GM10266 (cell line): ENCODE measurements at regions not wholly inside any gene's neighbourhood (a gene's known extent, or its start where the extent isn't known, plus 50 kb on each side); places are given as distances from the start of the nearest gene placed in this dataset.

Experiments used
- DNase-seq: peaks from one replicate; pipeline ENCODE4 v3.0.0; 2012; ENCODE audit errors: extremely low spot score
- TF ChIP-seq, protein P1 (sequence below): IDR thresholded peaks from 2 replicates; pipeline ENCODE4 v1.5.1; 2012; ENCODE audit warnings: mild to moderate bottlenecking, low read depth; ENCODE audit not compliant: control insufficient read depth, insufficient read depth; ENCODE audit errors: missing control alignments

DNA sequence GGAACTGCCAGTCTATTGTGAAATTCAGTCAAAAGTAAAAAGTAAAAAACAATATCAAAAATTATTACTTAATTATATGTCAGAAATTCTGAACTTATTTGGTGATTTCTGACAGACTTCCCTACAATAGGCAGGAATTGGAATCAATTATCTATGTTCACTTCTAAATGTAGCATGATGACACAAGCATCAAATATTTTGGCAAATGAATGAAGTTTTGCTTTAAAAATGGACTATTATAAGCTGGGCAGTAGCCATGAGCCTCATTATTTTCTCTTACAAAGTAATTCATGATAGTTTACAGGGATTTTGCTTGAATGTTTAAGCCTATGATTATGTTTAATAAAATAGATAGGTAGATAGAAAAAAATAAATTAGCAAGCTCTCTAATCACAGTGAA lies 582.6 kb downstream of the SLITRK6 start:
- TF ChIP-seq, protein P1, sequence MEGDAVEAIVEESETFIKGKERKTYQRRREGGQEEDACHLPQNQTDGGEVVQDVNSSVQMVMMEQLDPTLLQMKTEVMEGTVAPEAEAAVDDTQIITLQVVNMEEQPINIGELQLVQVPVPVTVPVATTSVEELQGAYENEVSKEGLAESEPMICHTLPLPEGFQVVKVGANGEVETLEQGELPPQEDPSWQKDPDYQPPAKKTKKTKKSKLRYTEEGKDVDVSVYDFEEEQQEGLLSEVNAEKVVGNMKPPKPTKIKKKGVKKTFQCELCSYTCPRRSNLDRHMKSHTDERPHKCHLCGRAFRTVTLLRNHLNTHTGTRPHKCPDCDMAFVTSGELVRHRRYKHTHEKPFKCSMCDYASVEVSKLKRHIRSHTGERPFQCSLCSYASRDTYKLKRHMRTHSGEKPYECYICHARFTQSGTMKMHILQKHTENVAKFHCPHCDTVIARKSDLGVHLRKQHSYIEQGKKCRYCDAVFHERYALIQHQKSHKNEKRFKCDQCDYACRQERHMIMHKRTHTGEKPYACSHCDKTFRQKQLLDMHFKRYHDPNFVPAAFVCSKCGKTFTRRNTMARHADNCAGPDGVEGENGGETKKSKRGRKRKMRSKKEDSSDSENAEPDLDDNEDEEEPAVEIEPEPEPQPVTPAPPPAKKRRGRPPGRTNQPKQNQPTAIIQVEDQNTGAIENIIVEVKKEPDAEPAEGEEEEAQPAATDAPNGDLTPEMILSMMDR, result no peak
- DNase-seq, result no peak

DNA sequence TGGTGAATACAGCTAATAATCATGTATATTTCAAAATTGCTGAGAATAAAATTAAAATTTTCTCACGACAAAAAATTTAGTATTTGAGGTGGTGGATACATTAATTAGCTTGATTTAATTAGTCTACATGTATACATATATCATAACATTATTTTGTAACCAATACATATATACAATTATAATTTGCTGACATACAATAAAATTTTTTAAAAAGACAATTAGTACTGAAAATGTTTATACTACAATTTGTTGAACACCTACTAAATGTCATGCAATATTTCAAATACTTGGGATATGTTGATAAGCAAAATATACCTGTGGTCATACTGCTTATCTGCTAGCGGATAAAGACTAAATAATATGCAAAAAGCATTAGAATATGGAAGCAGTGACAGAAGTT lies 586.5 kb downstream of the SLITRK6 start:
- no peak for DNase-seq
- TF ChIP-seq, protein P1, result no peak

DNA sequence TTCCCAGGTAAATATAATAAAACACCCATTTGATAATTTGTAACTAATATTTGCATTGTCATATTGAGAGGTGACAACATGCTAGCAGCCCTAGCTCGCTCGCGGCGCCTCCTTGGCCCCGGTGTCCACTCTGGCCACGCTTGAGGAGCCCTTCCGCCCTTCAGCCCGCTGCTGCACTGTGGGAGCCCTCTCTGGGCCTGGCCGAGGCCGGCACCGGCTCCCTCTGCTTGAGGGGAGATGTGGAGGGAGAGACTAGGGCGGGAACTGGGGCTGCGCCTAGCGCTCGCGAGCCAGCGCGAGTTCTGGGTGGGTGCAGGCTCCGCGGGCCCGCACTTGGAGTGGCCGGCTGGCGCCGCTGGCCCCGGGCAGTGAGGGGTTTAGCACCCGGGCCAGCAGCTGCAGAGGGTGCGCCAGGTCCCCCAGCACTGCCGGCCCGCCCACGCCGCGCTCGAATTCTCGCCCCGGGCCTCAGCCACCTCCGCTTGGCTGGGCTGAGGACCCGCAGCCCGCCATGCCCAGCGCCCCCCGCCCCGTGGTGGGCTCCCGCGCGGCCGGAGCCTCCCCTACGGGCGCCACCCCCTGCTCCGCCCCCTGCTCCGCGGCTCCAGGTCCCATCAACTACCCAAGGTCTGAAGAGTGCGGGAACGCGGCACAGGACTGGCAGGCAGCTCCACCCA lies 594.4 kb downstream of the SLITRK6 start:
- no peak for DNase-seq
- TF ChIP-seq, protein P1, result no peak

DNA sequence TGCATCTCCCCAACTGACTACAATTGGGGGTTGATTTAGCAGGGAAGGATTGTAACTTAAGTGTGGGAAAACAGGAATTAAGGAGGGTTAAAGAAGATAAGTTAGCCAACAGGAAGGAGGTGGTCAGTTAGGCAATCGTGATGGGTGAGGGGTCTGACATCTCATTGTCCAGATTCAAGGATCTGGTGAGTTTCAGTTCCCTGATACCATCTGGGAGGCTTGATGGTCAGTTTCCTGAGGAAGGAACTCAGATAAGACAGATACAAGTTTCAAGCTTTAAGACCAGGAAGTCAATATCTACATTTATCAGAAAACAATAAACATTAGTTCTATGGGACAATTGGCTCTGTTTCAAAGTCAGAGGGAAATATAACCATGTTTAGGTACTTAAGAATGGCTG lies 601.8 kb downstream of the SLITRK6 start:
- TF ChIP-seq, protein P1, result no peak
- DNase-seq, result no peak

DNA sequence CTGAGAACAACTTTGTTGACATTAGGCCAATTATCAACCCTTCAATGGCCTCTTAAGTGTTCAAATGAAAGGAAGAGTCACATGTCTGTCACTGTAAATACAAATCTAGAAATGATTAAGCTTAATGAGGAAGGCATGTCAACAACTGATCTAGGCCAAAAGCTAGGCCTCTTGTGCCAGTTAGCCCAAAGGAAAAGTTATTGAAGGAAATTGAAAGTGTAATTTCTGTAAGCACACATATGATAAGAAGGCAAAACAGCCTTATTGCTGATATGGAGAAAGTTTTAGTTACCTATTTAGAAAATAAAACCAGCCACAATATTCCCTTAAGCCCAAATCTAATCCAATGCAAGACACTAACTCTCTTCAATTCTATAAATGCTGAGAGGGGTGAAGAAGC lies 604.7 kb downstream of the SLITRK6 start:
- no peak for DNase-seq
- TF ChIP-seq, protein P1, result no peak

DNA sequence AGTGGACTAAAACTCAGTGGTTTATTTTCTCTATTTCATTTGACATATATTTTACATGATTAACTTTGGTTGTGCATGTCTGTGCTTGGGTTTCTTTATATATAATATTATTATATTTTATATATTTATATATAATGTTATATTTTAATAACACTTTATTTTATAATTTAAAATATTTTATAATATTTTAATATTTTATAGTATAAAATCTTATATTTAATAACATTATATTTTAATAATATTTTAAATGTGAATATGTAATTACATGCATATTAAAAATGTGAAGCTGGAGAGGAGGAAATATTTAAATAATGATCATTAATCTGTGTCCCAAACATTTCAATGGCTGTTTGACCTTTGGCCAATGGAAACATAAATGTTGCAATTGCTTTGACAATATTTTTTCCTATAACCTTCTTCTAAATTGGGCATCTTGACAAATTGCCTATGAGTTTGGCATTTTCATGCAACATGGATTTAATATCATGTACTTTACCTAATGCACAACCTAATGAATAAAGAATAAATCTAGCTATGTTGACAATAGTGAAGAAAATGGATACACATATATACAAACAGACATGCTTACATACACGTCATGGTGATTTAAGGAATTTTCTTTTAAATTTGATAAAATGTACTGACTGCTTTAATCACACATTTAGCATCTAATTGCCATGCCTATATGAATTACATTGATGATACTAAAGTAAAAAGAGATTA lies 607.1 kb downstream of the SLITRK6 start:
- no peak for DNase-seq
- TF ChIP-seq, protein P1, result no peak

DNA sequence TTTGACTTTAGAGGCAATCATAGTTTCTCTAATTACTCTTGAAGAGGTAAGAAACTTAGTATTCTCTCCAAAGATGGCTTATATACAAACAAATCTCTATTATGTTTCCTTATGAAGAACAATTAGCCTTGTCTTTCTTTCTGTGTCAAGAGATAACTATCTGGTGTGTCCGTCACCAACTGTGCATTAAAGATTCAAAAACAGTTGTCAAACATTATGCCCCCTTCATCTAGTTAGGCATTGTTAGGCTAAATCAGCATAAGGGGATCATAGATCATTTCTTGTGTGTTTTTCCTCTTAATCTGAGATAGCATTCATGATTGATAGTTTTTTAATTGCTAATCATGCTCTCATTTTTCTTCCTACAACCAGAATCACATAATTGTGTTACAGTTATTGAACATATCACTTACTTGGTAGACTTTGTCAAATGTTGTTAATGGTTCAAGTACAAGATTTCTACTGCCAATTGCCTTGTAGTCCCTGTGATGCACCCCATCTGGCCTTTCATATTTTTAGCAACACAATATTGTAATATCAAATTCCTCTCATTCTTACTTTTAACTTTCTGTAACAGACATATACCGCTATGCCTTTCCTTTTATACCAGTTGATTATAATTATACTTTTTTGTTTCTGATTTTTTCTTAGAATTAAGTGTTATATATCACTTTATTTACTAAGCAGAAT lies 612.7 kb downstream of the SLITRK6 start:
- TF ChIP-seq, protein P1, result no peak
- no peak for DNase-seq
